Spleen (tissue), 11 donors: ENCODE measurements at regions not wholly inside any gene's neighbourhood (a gene's known extent, or its start where the extent isn't known, plus 50 kb on each side); places are given as distances from the start of the nearest gene placed in this dataset.
"Not testable (repeated sequence)": the region's sequence is repeated elsewhere in the genome, so short reads cannot be mapped to it uniquely, and the experiment has no call there.

Experiments used
- DNase-seq: peaks from one replicate; pipeline ENCODE4 v3.0.0-alpha.2; 2020
- H3K27ac ChIP-seq, 8 donors: fragments of 200-600 bp; sonication (generic) in 7 of 8; 1 replicate in 4 of 8; 2 replicates in 4 of 8; pipeline versions ENCODE4 v1.5.0 to v1.8.0; 2016 to 2021; ENCODE audit warnings: inconsistent platforms in 4 of 8, mild to moderate bottlenecking in 4 of 8, moderate library complexity in 1 of 8
- H3K27me3 ChIP-seq, 7 donors: fragments of 200-600 bp; sonication (generic) in 6 of 7; replicated peaks in 1 of 7; 1 replicate in 4 of 7; 2 replicates in 3 of 7; pipeline versions ENCODE4 v1.5.0 to v1.8.0; 2016 to 2021; ENCODE audit warnings: inconsistent platforms in 3 of 7, mild to moderate bottlenecking in 1 of 7
- H3K36me3 ChIP-seq, 6 donors: fragments of 200-600 bp; sonication (generic) in 5 of 6; 1 replicate in 4 of 6; 2 replicates in 2 of 6; pipeline versions ENCODE4 v1.5.0 to v1.8.0; 2016 to 2021; ENCODE audit warnings: inconsistent platforms in 2 of 6
- H3K4me1 ChIP-seq, 6 donors: fragments of 200-600 bp; sonication (generic) in 5 of 6; 1 replicate in 3 of 6; 2 replicates in 3 of 6; pipeline versions ENCODE4 v1.5.0 to v1.8.0; 2016 to 2021; ENCODE audit warnings: inconsistent platforms in 3 of 6
- H3K4me3 ChIP-seq, 8 donors: fragments of 200-600 bp; sonication (generic) in 7 of 8; 1 replicate in 4 of 8; 2 replicates in 4 of 8; pipeline versions ENCODE4 v1.5.0 to v1.8.0; 2016 to 2021; ENCODE audit warnings: inconsistent platforms in 4 of 8, mild to moderate bottlenecking in 4 of 8, moderate library complexity in 2 of 8
- H3K9me3 ChIP-seq, 8 donors: fragments of 200-600 bp; sonication (generic) in 7 of 8; 1 replicate in 4 of 8; 2 replicates in 4 of 8; pipeline versions ENCODE4 v1.5.0 to v1.8.0; 2016 to 2021; ENCODE audit warnings: inconsistent platforms in 4 of 8
- POLR2A ChIP-seq, 3 donors: fragments of 450-650 bp; IDR thresholded peaks; one replicate each; pipeline ENCODE4 v1.5.1; 2017; ENCODE audit warnings: antibody characterized with exemption in 3 of 3, mild to moderate bottlenecking in 1 of 3
- POLR2AphosphoS5 ChIP-seq, 3 donors: sonication (generic); formaldehyde crosslinking; IDR thresholded peaks; one replicate each; pipeline ENCODE4 v1.5.1; 2017; ENCODE audit warnings: antibody characterized with exemption in 3 of 3
- WGBS, 5 donors: extraction: QIAGEN DNeasy Blood & Tissue Kit in 3 of 5; methylation state at CpG; one replicate each; pipeline versions ENCODE4 v1.1.5 to v1.1.7; 2013 to 2018; 5-methylcytosine and 5-hydroxymethylcytosine counted together
- intact Hi-C: fragments of 100-400 bp; cut with DNase I; formaldehyde crosslinking; loops from one replicate; pipeline ENCODE4 v1.15.0; 2023; ENCODE audit warnings: low total_unique reads
- TF ChIP-seq, protein P1 (sequence below), 11 experiments: fragments of 200-600 bp in 7 of 11; fragments of 450-650 bp in 4 of 11; sonication (generic) in 4 of 11; IDR thresholded peaks in 8 of 11; conservative IDR thresholded peaks in 3 of 11; 1 replicate in 7 of 11; 2 replicates in 4 of 11; pipeline versions ENCODE4 v1.4.0 to v1.8.0; 2016 to 2021; ENCODE audit warnings: antibody characterized with exemption in 11 of 11, inconsistent platforms in 4 of 11, mild to moderate bottlenecking in 1 of 11
- donor health status: healthy with polysubstance abuse.
- donor health status: DM: no; HTN: no; CAD: no; lungs with moderate emphysema.
- donor health status: DM: no; HTN: no; CAD: no.
- donor health status: Bipolar disorder and iron deficiency.
- donor health status: healthy.
- donor health status: DM: no; HTN: no; CAD: no.
- donor health status: DM: yes; HTN: yes; CAD: no.

DNA sequence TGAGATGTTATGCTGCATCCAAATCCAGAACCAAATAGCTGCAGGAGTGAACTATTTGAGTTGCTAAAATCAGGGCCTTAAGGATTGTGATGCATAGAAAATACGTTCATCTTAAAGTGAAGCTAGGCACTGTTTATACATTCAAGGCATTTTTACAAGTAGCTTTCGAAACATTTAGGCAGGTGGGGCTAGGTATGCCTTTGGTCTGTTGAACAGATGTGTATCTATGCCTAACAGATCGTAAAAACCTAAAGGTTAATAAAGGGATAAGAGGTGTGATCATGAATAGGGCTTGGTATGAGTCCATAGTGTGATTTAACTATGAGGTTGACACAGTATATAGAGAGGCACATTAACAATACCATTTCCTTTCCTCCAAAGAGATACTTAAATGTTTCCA is 262.5 kb downstream of the SEMA3D start:
- no peaks in the 10 kb centered on the region for H3K27me3 ChIP-seq
- 74 to 91% (median 75%) methylated on average over 3 of the region's 3 CpGs for WGBS, 5 donors
- H3K4me1 ChIP-seq: no peaks in the 10 kb centered on the region

DNA sequence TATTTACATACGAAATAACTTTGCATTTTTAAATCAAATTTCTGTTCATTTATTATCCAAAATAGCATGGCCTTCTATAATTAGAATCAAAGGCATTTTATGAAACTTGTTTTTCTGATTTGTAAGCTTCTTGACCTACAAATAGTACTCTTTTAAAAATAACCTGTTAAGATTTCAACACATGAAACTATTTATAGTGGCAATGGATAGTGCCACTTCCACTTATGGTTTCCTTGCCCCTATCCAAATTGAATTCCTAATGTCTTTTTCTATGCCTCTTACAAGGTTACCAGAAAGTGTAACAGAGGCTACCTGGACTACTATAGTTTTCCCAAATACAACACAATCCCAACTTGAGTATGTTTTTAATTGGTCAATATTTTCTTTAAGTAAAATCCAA is 263.5 kb downstream of the SEMA3D start:
- Histone ChIP-seq H3K4me3 (no peak overlapping the region), H3K36me3 (no peaks in the 10 kb centered on the region), H3K27me3 (no peaks in the 10 kb centered on the region), H3K4me1 (no peaks in the 10 kb centered on the region), H3K27ac (no peak overlapping the region), H3K9me3 (peaks cover 0 to 29% (median 17%) of the 10 kb centered on the region in 8 donors)
- intact Hi-C loops: no loop called here
- 77 to 92% (median 83%) methylated on average over 1 of the region's 1 CpG for WGBS, 5 donors
- no peak for TF ChIP-seq POLR2A (IDR thresholded peaks at IDR 0.05)
- TF ChIP-seq POLR2AphosphoS5 (IDR thresholded peaks at IDR 0.05): no peak
- TF ChIP-seq, protein P1, sequence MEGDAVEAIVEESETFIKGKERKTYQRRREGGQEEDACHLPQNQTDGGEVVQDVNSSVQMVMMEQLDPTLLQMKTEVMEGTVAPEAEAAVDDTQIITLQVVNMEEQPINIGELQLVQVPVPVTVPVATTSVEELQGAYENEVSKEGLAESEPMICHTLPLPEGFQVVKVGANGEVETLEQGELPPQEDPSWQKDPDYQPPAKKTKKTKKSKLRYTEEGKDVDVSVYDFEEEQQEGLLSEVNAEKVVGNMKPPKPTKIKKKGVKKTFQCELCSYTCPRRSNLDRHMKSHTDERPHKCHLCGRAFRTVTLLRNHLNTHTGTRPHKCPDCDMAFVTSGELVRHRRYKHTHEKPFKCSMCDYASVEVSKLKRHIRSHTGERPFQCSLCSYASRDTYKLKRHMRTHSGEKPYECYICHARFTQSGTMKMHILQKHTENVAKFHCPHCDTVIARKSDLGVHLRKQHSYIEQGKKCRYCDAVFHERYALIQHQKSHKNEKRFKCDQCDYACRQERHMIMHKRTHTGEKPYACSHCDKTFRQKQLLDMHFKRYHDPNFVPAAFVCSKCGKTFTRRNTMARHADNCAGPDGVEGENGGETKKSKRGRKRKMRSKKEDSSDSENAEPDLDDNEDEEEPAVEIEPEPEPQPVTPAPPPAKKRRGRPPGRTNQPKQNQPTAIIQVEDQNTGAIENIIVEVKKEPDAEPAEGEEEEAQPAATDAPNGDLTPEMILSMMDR (IDR thresholded peaks at IDR 0.05 in 8 of 11, conservative IDR thresholded peaks at IDR 0.05 in 3 of 11): no peak
- no peak for DNase-seq

More for the DNA sequence above, 262.5 kb downstream of the SEMA3D start:
- Histone ChIP-seq H3K27ac (no peak overlapping the region), H3K4me3 (no peak overlapping the region), H3K9me3 (peaks cover 0 to 21% (median 14%) of the 10 kb centered on the region in 8 donors), H3K36me3 (no peaks in the 10 kb centered on the region)
- intact Hi-C loops: no loop called here
- DNase-seq: no peak
- TF ChIP-seq, protein P1 (IDR thresholded peaks at IDR 0.05 in 8 of 11, conservative IDR thresholded peaks at IDR 0.05 in 3 of 11): no peak
- no peak for TF ChIP-seq POLR2A (IDR thresholded peaks at IDR 0.05)
- TF ChIP-seq POLR2AphosphoS5 (IDR thresholded peaks at IDR 0.05): no peak

DNA sequence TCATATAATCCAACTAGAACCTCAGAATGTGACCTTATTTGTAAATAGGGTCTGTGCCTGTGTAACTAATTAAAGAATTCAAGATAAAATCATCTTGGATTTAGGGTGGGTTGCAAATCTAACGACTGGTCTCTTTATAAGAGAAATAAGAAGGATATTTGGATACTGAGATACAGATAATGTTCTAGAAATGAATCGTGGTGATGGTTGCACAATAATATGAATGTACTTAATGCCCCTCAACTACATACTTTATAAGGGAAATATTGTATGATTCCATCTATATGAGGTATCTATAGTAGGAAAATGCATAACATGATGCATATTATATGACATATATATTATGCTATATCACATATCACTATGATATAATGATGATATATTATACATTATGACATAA is 265.7 kb downstream of the SEMA3D start:
- 72 to 93% (median 76%) methylated on average over 2 of the region's 2 CpGs for WGBS, 5 donors
- H3K27me3 ChIP-seq: no peaks in the 10 kb centered on the region
- H3K4me1 ChIP-seq: no peaks in the 10 kb centered on the region
- no peak for TF ChIP-seq POLR2AphosphoS5 (IDR thresholded peaks at IDR 0.05)
- no peak for TF ChIP-seq POLR2A (IDR thresholded peaks at IDR 0.05)
- TF ChIP-seq, protein P1 (IDR thresholded peaks at IDR 0.05 in 8 of 11, conservative IDR thresholded peaks at IDR 0.05 in 3 of 11): no peak
- intact Hi-C loops: no loop called here
- no peak overlapping the region for H3K4me3 ChIP-seq
- no peak for DNase-seq
- H3K27ac ChIP-seq: no peak overlapping the region
- H3K36me3 ChIP-seq: no peaks in the 10 kb centered on the region
- H3K9me3 ChIP-seq: peaks cover 0 to 29% (median 17%) of the 10 kb centered on the region in 8 donors

DNA sequence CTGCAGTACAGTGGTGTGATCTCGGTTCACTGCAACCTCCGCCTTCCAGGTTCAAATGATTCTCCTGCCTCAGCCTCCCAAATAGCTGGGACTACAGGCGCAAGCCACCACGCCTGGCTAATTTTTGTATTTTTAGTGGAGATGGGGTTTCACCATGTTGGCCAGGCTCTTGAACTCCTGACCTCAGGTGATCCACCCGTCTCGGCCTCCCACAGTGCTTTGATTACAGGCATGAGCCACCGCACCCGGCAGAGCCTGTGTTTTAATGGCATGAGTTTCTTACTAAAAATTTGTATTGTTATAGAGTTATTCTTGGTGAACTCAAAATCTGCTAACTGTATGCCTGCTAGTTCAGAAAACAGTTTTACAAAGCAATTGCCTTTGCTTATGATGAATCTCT is 269.9 kb downstream of the SEMA3D start:
- WGBS, 5 donors: 87 to 98% (median 95%) methylated on average over 8 of the region's 8 CpGs
- DNase-seq: not testable (repeated sequence)

DNA sequence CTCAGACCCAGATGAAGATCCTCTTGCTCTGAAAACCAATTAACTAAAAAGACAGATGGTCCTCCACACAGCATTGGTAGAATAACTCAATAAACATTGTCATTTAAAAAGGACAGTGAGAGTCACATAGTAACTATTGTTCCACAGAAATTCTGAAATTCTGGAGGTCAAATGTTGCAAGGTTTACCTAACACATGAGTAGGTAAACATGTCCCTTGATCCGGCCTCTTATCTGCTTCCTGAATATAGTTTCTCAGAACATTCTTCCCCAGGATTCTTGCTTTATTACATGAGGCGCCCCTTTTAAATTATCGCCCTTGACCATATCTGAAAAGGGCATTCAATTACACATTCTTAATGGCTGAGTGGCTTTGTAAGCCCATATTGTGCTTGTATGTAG is 270.7 kb downstream of the SEMA3D start:
- peaks cover 0 to 28% (median 17%) of the 10 kb centered on the region in 8 donors for H3K9me3 ChIP-seq
- 79 to 89% (median 84%) methylated on average over 3 of the region's 3 CpGs for WGBS, 5 donors
- TF ChIP-seq, protein P1 (IDR thresholded peaks at IDR 0.05 in 8 of 11, conservative IDR thresholded peaks at IDR 0.05 in 3 of 11): no peak
- TF ChIP-seq POLR2A (IDR thresholded peaks at IDR 0.05) (no peak), POLR2AphosphoS5 (IDR thresholded peaks at IDR 0.05) (no peak)
- no peak overlapping the region for H3K4me3 ChIP-seq
- no peak for DNase-seq
- no peaks in the 10 kb centered on the region for H3K36me3 ChIP-seq
- intact Hi-C loops: no loop called here
- H3K4me1 ChIP-seq: no peaks in the 10 kb centered on the region
- no peaks in the 10 kb centered on the region for H3K27me3 ChIP-seq
- no peak overlapping the region for H3K27ac ChIP-seq

More for the DNA sequence above, 269.9 kb downstream of the SEMA3D start:
- H3K4me3 ChIP-seq, intact Hi-C loops, H3K27ac ChIP-seq, H3K4me1 ChIP-seq, H3K36me3 ChIP-seq, H3K27me3 ChIP-seq: not testable (repeated sequence)
- peaks cover 0 to 29% (median 17%) of the 10 kb centered on the region in 8 donors for H3K9me3 ChIP-seq
